IMR-90 (cell line): ENCODE measurements at regions not wholly inside any gene's neighbourhood (a gene's known extent, or its start where the extent isn't known, plus 50 kb on each side); places are given as distances from the start of the nearest gene placed in this dataset.

Source experiments
- ATAC-seq: fragments of 200-7000 bp; cut with Tn5 transposase; 2 replicates; pipeline ENCODE4 v1.9.1; 2020; ENCODE audit warnings: low read depth, mild to moderate bottlenecking, moderate library complexity
- BruUV-seq: library from RNA; stranded (reverse); fragments of 400-500 nt; replicated peaks from 2 replicates; lab custom pipeline; 2021; lab: Mats Ljungman, UMichigan
- CTCF ChIA-PET: fragments of 300-600 bp; formaldehyde crosslinking; extraction: SDS; loops from one replicate; lab custom pipeline; 2021; ENCODE audit warnings: antibody characterized with exemption; lab: Yijun Ruan, JAX
- POLR2A ChIA-PET: fragments of 300-600 bp; sonication (Branson Sonifier 250); formaldehyde crosslinking; loops from one replicate; lab custom pipeline; 2022; ENCODE audit warnings: antibody characterized with exemption; ENCODE audit not compliant: unreplicated experiment; lab: Charles Lee
- DNase-seq: peaks from one replicate; pipeline ENCODE4 v3.0.0; 2013
- H2AFZ ChIP-seq: replicated peaks from 2 replicates; pipeline ENCODE3; 2013; ENCODE audit warnings: low read length, mild to moderate bottlenecking; ENCODE audit not compliant: poor library complexity
- H2AK5ac ChIP-seq: 2 replicates; pipeline ENCODE4 v1.6.1; 2013; ENCODE audit warnings: low read depth, low read length, inconsistent platforms
- H2AK9ac ChIP-seq: replicated peaks from 2 replicates; pipeline ENCODE3; 2013; ENCODE audit warnings: mild to moderate bottlenecking, low read depth, low read length, moderate library complexity; ENCODE audit not compliant: poor library complexity
- H2BK120ac ChIP-seq: 2 replicates; pipeline ENCODE4 v1.6.1; 2013; ENCODE audit warnings: low read depth, low read length, inconsistent platforms
- H2BK15ac ChIP-seq: 3 replicates; pipeline ENCODE4 v1.6.1; 2013; ENCODE audit warnings: low read depth, low read length, inconsistent platforms
- H2BK20ac ChIP-seq: 2 replicates; pipeline ENCODE4 v1.6.1; 2013; ENCODE audit warnings: low read depth, mild to moderate bottlenecking, inconsistent platforms, low read length, moderate library complexity
- H2BK5ac ChIP-seq: 2 replicates; pipeline ENCODE4 v1.6.1; 2013; ENCODE audit warnings: mild to moderate bottlenecking, low read depth, low read length, inconsistent platforms; ENCODE audit not compliant: poor library complexity, severe bottlenecking
- H3K14ac ChIP-seq: replicated peaks from 2 replicates; pipeline ENCODE4 v1.6.1; 2013; ENCODE audit warnings: low read depth, low read length, inconsistent platforms
- H3K18ac ChIP-seq: 2 replicates; pipeline ENCODE4 v1.6.1; 2013; ENCODE audit warnings: low read depth, low read length, control low read depth
- H3K23ac ChIP-seq: 2 replicates; pipeline ENCODE4 v1.6.1; 2013; ENCODE audit warnings: low read depth, low read length, inconsistent platforms
- H3K27ac ChIP-seq: 2 replicates; pipeline ENCODE4 v1.5.1; 2013; ENCODE audit warnings: mild to moderate bottlenecking, control low read depth, low read length; ENCODE audit not compliant: insufficient read depth
- H3K27me3 ChIP-seq: 2 replicates; pipeline ENCODE4 v1.6.1; 2013; ENCODE audit warnings: low read length; ENCODE audit not compliant: control insufficient read depth, insufficient read depth
- H3K36me3 ChIP-seq: 2 replicates; pipeline ENCODE4 v1.6.1; 2013; ENCODE audit warnings: low read length, mixed read lengths; ENCODE audit not compliant: control insufficient read depth, insufficient read depth
- H3K4ac ChIP-seq: 2 replicates; pipeline ENCODE4 v1.6.1; 2013; ENCODE audit warnings: low read depth, low read length, inconsistent platforms
- H3K4me1 ChIP-seq: 2 replicates; pipeline ENCODE4 v1.6.1; 2013; ENCODE audit warnings: low read length, mixed read lengths; ENCODE audit not compliant: control insufficient read depth, insufficient read depth
- H3K4me2 ChIP-seq: 2 replicates; pipeline ENCODE4 v1.6.1; 2013; ENCODE audit warnings: low read depth, mild to moderate bottlenecking, control low read depth, low read length, moderate library complexity
- H3K4me3 ChIP-seq: 2 replicates; pipeline ENCODE4 v1.5.1; 2013; ENCODE audit warnings: low read depth, mild to moderate bottlenecking, control low read depth, low read length, moderate library complexity; ENCODE audit not compliant: insufficient read depth
- H3K56ac ChIP-seq: 2 replicates; pipeline ENCODE4 v1.6.1; 2013; ENCODE audit warnings: low read length, inconsistent platforms; ENCODE audit not compliant: insufficient read depth; ENCODE audit errors: extremely low read depth
- H3K79me1 ChIP-seq, 2 experiments: 2 replicates each; pipeline ENCODE4 v1.6.1; 2013; ENCODE audit warnings: low read length in 2 of 2, inconsistent platforms in 1 of 2, low read depth in 1 of 2
- H3K9ac ChIP-seq: 2 replicates; pipeline ENCODE4 v1.6.1; 2013; ENCODE audit warnings: low read depth, low read length, control low read depth
- H3K9me1 ChIP-seq: 2 replicates; pipeline ENCODE4 v1.6.1; 2013; ENCODE audit warnings: low read length, inconsistent platforms; ENCODE audit not compliant: insufficient read depth
- H3K9me3 ChIP-seq: 2 replicates; pipeline ENCODE4 v1.6.1; 2013; ENCODE audit warnings: low read length; ENCODE audit not compliant: control insufficient read depth, insufficient read depth
- H4K20me1 ChIP-seq: 2 replicates; pipeline ENCODE4 v1.6.1; 2013; ENCODE audit warnings: low read length, inconsistent platforms; ENCODE audit not compliant: insufficient read depth
- H4K5ac ChIP-seq: 2 replicates; pipeline ENCODE4 v1.6.1; 2013; ENCODE audit warnings: mild to moderate bottlenecking, low read depth, low read length, control low read depth
- H4K8ac ChIP-seq, 2 experiments: 2 replicates each; pipeline ENCODE4 v1.6.1; 2013; ENCODE audit warnings: low read depth in 2 of 2, low read length in 2 of 2, control low read depth in 1 of 2, inconsistent platforms in 1 of 2
- H4K91ac ChIP-seq: 2 replicates; pipeline ENCODE4 v1.6.1; 2013; ENCODE audit warnings: low read depth, low read length, inconsistent platforms; ENCODE audit not compliant: insufficient read depth
- BHLHE40 ChIP-seq: fragments of 150-350 bp; IDR thresholded peaks from 2 replicates; pipeline ENCODE4 v1.6.1; 2016; ENCODE audit warnings: mild to moderate bottlenecking, low read depth, low read length
- CEBPB ChIP-seq: IDR thresholded peaks from 2 replicates; pipeline ENCODE4 v1.6.1; 2012; ENCODE audit warnings: low read depth, low read length, improper control_type of control experiment
- CHD1 ChIP-seq: IDR thresholded peaks from 2 replicates; pipeline ENCODE4 v1.6.1; 2012; ENCODE audit warnings: low read depth, low read length, improper control_type of control experiment
- CTCF ChIP-seq: conservative IDR thresholded peaks from 2 replicates; pipeline ENCODE4 v1.5.1; 2012; ENCODE audit warnings: mild to moderate bottlenecking, low read depth, low read length, improper control_type of control experiment
- ELK1 ChIP-seq: fragments of 150-350 bp; IDR thresholded peaks from 2 replicates; pipeline ENCODE4 v1.6.1; 2016; ENCODE audit warnings: low read depth, mild to moderate bottlenecking, low read length, moderate library complexity, borderline replicate concordance
- FOS ChIP-seq: fragments of 150-350 bp; IDR thresholded peaks from 2 replicates; pipeline ENCODE4 v1.6.1; 2016; ENCODE audit warnings: low read depth, low read length
- MAFK ChIP-seq: IDR thresholded peaks from 2 replicates; pipeline ENCODE4 v1.6.1; 2012; ENCODE audit warnings: low read depth, low read length, improper control_type of control experiment
- MAZ ChIP-seq: IDR thresholded peaks from 2 replicates; pipeline ENCODE4 v1.6.1; 2012; ENCODE audit warnings: low read depth, mild to moderate bottlenecking, low read length, improper control_type of control experiment, moderate library complexity, borderline replicate concordance
- MXI1 ChIP-seq: IDR thresholded peaks from 2 replicates; pipeline ENCODE4 v1.6.1; 2012; ENCODE audit warnings: low read depth, mild to moderate bottlenecking, low read length, moderate library complexity, borderline replicate concordance
- NFE2L2 ChIP-seq: fragments of 150-350 bp; IDR thresholded peaks from 2 replicates; pipeline ENCODE4 v1.6.1; 2016; ENCODE audit warnings: low read depth, mild to moderate bottlenecking, low read length
- POLR2A ChIP-seq: IDR thresholded peaks from 2 replicates; pipeline ENCODE4 v1.6.1; 2012; ENCODE audit warnings: mild to moderate bottlenecking, low read depth, low read length
- RAD21 ChIP-seq: IDR thresholded peaks from 2 replicates; pipeline ENCODE4 v1.6.1; 2012; ENCODE audit warnings: low read length, improper control_type of control experiment
- RCOR1 ChIP-seq: IDR thresholded peaks from 2 replicates; pipeline ENCODE4 v1.6.1; 2012; ENCODE audit warnings: mild to moderate bottlenecking, low read length, improper control_type of control experiment; ENCODE audit not compliant: insufficient replicate concordance
- RFX5 ChIP-seq: IDR thresholded peaks from 2 replicates; pipeline ENCODE4 v1.8.0; 2012; ENCODE audit warnings: low read depth, mild to moderate bottlenecking, low read length, moderate library complexity
- SMC3 ChIP-seq: fragments of 150-350 bp; IDR thresholded peaks from 2 replicates; pipeline ENCODE4 v1.6.1; 2016; ENCODE audit warnings: low read depth, mild to moderate bottlenecking, antibody characterized with exemption, low read length, moderate library complexity
- USF2 ChIP-seq: fragments of 150-350 bp; IDR thresholded peaks from 2 replicates; pipeline ENCODE4 v1.6.1; 2017; ENCODE audit warnings: mild to moderate bottlenecking, antibody characterized with exemption, low read length, low read depth
- WGBS, 2 experiments: methylation state at CpG; one replicate each; pipeline versions ENCODE4 v1.1.5 to v1.1.7; 2013; ENCODE audit warnings: missing lambda C conversion rate in 2 of 2; ENCODE audit not compliant: insufficient read length in 1 of 2; ENCODE audit errors: extremely low coverage in 2 of 2; 5-methylcytosine and 5-hydroxymethylcytosine counted together
- dilution Hi-C: fragments of 300-500 bp; cut with HindIII; formaldehyde crosslinking; loops from one replicate; pipeline ENCODE4 v1.14.3; 2018; ENCODE audit warnings: low sequenced_read_pairs; ENCODE audit not compliant: unreplicated experiment
- in situ Hi-C: fragments of 300-500 bp; cut with MboI; formaldehyde crosslinking; loops from 3 replicates; pipeline ENCODE4 v1.14.3; 2019; ENCODE audit warnings: low sequenced_read_pairs, inconsistent platforms, mixed read lengths
- intact Hi-C: fragments of 100-400 bp; cut with micrococcal nuclease; formaldehyde crosslinking; loops from 2 replicates; pipeline ENCODE4 v1.10.0; 2022

- ChIA-PET POLR2A (no interaction called here), CTCF (no interaction called here)
Observed at GRCh38 chr2:146031158-146031557, 1511.2 kb upstream of the ZEB2 start.

More at GRCh38 chr2:146031158-146031557, 1511.2 kb upstream of the ZEB2 start:
- Histone ChIP-seq H3K4ac (0 out of 2 replicates have a peak overlapping the region, but pooled peaks have one; percentile 10), H2BK5ac (no peak overlapping the region), H2BK120ac (peak overlapping the region; percentile 19; the same call in 1 of the 2 replicates), H3K18ac (no peak overlapping the region), H3K23ac (no peak overlapping the region), H3K9me1 (no peaks in the 10 kb centered on the region), H2AK5ac (no peak overlapping the region; the same call in 1 of the 2 replicates), H2BK15ac (no peak overlapping the region), H4K8ac (no peak overlapping the region), H4K91ac (no peak overlapping the region), H2AK9ac (no peak overlapping the region), H3K9me3 (no peaks in the 10 kb centered on the region), H3K27me3 (no peaks in the 10 kb centered on the region), H4K5ac (peak overlapping the region; percentile 48; the same call in 1 of the 2 replicates), H3K4me3 (no peak overlapping the region), H3K14ac (0 out of 2 replicates have a peak overlapping the region, but pooled peaks have one; percentile 37), H2BK20ac (0 out of 2 replicates have a peak overlapping the region, but pooled peaks have one; percentile 33), H3K79me1 (no peaks in the 10 kb centered on the region), H2AFZ (no peak overlapping the region), H3K27ac (no peak overlapping the region), H4K20me1 (no peaks in the 10 kb centered on the region), H3K4me2 (no peak overlapping the region), H3K4me1 (peaks cover 2% of the 10 kb centered on the region), H3K36me3 (no peaks in the 10 kb centered on the region), H3K56ac (no peak overlapping the region), H3K9ac (no peak overlapping the region)
- WGBS, 2 experiments, result 83% methylated on average over 1 of the region's 3 CpGs; no CpG with 5 or more reads in 1 of the 2 experiments
- TF ChIP-seq FOS (no peak), RAD21 (no peak), RCOR1 (no peak), MXI1 (no peak), CTCF (no peak), BHLHE40 (no peak), ELK1 (no peak), POLR2A (no peak), CHD1 (no peak), NFE2L2 (no peak), MAFK (no peak), MAZ (no peak), RFX5 (no peak), SMC3 (no peak), USF2 (no peak), CEBPB (no peak)
- BruUV-seq, result no TSS peak
- dilution Hi-C loops, result no loop called here
- DNase-seq (peak; percentile 2), ATAC-seq (no peak)
- intact Hi-C loops, result no loop called here
- in situ Hi-C loops, result no loop called here
